ENCODE measurements at regions not wholly inside any gene's neighbourhood (a gene's known extent, or its start where the extent isn't known, plus 50 kb on each side); places are given as distances from the start of the nearest gene placed in this dataset.

- TF ChIP-seq CTCF (IDR thresholded peaks at IDR 0.05; ENCODE audit: low read length) (peak; percentile 95), EZH2 (optimal IDR thresholded peaks at IDR 0.05; ENCODE audit: low read depth, low read length) (no peak), EZH2phosphoT487 (IDR thresholded peaks at IDR 0.05; ENCODE audit: low read length) (no peak)
Observed at GRCh38 chr19:32224371-32225244, 120.8 kb upstream of the ZNF507 start.

All from MM.1S (cell line).